GM12872 (cell line): ENCODE measurements at regions not wholly inside any gene's neighbourhood (a gene's known extent, or its start where the extent isn't known, plus 50 kb on each side); places are given as distances from the start of the nearest gene placed in this dataset.

Experiments
- TF ChIP-seq, protein P1 (sequence below): IDR thresholded peaks from 3 replicates; pipeline ENCODE4 v1.5.1; 2011; ENCODE audit warnings: low read depth, mild to moderate bottlenecking, low read length, moderate library complexity; ENCODE audit not compliant: insufficient read depth

DNA sequence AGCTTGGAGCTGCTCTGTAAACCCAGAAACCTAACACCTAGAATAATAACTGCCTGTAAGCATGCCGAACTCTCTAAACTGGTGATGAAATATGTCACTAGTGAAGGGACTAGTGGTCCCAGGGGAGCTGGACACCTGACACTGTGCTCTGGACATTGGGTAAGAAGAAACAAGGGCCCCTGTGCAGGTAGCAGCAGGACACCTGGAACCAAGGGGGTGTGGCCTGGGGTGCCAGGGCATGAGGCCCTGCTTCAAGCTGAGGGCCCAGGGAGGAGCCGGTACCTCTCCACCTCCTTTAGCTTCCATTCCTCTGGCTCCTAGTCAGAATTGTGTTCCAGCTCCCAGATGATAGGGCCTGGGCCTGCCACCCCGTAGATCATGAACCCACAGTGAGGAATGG is 263.2 kb downstream of the OGFRL1 start:
- TF ChIP-seq, protein P1, sequence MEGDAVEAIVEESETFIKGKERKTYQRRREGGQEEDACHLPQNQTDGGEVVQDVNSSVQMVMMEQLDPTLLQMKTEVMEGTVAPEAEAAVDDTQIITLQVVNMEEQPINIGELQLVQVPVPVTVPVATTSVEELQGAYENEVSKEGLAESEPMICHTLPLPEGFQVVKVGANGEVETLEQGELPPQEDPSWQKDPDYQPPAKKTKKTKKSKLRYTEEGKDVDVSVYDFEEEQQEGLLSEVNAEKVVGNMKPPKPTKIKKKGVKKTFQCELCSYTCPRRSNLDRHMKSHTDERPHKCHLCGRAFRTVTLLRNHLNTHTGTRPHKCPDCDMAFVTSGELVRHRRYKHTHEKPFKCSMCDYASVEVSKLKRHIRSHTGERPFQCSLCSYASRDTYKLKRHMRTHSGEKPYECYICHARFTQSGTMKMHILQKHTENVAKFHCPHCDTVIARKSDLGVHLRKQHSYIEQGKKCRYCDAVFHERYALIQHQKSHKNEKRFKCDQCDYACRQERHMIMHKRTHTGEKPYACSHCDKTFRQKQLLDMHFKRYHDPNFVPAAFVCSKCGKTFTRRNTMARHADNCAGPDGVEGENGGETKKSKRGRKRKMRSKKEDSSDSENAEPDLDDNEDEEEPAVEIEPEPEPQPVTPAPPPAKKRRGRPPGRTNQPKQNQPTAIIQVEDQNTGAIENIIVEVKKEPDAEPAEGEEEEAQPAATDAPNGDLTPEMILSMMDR, result no peak

DNA sequence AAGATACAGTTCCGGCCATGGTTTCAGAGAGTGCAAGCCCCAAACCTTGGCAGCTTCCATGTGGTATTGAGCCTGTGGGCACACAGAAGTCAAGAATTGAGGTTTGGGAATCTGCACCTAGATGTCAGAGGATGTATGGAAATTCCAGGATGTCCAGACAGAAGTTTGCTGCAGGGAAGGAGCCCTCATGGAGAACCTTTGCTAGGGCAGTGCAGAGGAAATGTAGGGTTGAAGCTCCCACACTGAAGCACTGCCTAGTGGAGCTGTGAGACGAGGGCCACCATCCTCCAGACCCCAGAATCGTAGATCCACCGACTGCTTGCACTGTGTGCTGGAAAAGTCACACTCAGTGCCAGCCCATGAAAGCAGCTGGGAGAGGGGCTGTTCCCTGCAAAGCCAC is 267.5 kb downstream of the OGFRL1 start:
- TF ChIP-seq, protein P1, result no peak

DNA sequence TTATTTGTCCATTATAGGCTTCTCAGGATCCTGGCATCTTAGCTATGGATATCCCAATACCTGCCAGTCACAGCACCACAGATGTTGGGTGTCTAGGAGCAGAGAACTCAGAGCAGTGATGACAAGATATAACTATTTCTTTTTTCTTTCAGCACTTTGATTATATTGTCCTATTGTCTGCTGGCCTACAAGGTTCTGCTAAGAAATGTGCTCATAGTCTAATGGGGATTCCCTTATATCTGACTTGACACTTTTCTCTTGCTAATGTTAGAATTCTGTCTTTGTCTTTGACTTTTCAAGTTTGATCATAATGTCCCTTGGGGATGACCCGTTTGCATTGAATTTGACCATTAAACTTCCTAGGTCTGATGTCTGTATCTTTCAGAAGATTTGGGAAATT is 270.4 kb downstream of the OGFRL1 start:
- TF ChIP-seq, protein P1, result no peak

GRCh38 chr6:71567562-71567961 is 279.0 kb downstream of the OGFRL1 start:
- TF ChIP-seq, protein P1, result no peak

DNA sequence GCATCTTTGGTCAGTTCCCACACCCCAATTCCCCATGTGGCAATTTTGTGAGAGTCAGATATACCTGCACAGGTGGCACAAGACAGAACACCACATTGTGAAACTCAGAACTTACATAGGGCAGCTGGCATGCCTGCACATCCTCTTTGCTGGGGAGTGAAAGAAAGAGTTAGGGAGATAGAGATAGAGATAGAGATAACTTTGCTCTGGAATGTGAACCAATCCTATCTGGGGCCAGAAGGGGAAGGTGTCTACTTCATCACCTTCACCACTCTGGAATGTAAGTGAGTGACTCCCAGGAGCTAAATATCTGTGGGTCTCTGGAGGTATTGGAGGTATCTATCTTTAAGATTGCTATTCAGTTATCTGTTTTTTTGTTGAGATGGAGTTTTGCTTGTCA is 289.2 kb downstream of the OGFRL1 start:
- TF ChIP-seq, protein P1, result no peak

DNA sequence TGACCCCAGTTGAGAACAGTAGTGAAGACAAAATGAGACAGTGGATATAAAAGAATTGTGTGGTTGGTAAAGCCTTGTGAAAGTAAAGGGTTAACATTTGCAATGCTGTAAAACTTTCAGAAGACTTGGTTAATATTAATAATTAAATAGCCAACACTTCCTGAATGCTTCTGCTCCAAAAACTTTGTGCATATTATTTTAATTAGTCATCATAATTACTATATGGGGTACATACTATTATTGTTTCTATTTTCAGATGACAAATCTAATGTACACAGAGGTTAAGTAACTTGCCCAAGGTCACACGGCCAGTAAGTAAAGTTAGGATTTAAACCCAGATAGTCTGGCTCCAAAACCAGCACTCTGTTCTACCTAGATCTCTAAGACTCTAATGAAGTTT is 291.3 kb downstream of the OGFRL1 start:
- TF ChIP-seq, protein P1, result no peak

GRCh38 chr6:71582820-71583219 is 294.2 kb downstream of the OGFRL1 start:
- TF ChIP-seq, protein P1, result no peak
